ENCODE measurements at regions not wholly inside any gene's neighbourhood (a gene's known extent, or its start where the extent isn't known, plus 50 kb on each side); places are given as distances from the start of the nearest gene placed in this dataset.
A peak's percentile ranks its signal among the peaks of the same experiment; 100 is the strongest.

GRCh38 chr12:76216585-76217472 is 131.4 kb downstream of the BBS10 start:
- DNase-seq = no peak

GRCh38 chr12:76208129-76208528 is 123.6 kb upstream of the NAP1L1 start:
- no peak for DNase-seq

- DNase-seq = no peak
Measured at GRCh38 chr12:76206677-76207072, 122.2 kb upstream of the NAP1L1 start.

GRCh38 chr12:76206039-76206676 is 121.7 kb upstream of the NAP1L1 start:
- DNase-seq = no peak

GRCh38 chr12:76202621-76203020 is 118.1 kb upstream of the NAP1L1 start:
- DNase-seq = no peak

- no peak for DNase-seq
Measured at GRCh38 chr12:76201758-76202157, 117.3 kb upstream of the NAP1L1 start.

GRCh38 chr12:76201316-76201715 is 116.8 kb upstream of the NAP1L1 start:
- DNase-seq = no peak

- peak; percentile 21 for DNase-seq
Measured at GRCh38 chr12:76199808-76200207, 115.3 kb upstream of the NAP1L1 start.

- no peak for DNase-seq
Measured at GRCh38 chr12:76198839-76199238, 114.4 kb upstream of the NAP1L1 start.

- DNase-seq = no peak
Measured at GRCh38 chr12:76197283-76197682, 112.8 kb upstream of the NAP1L1 start.

GRCh38 chr12:76195920-76196319 is 111.4 kb upstream of the NAP1L1 start:
- DNase-seq = no peak

- no peak for DNase-seq
Measured at GRCh38 chr12:76194724-76195123, 110.2 kb upstream of the NAP1L1 start.

- no peak for DNase-seq
Measured at GRCh38 chr12:76193961-76194360, 109.5 kb upstream of the NAP1L1 start.

GRCh38 chr12:76192416-76192815 is 107.9 kb upstream of the NAP1L1 start:
- no peak for DNase-seq

- no peak for DNase-seq
Measured at GRCh38 chr12:76190299-76190698, 105.8 kb upstream of the NAP1L1 start.

GRCh38 chr12:76189851-76190250 is 105.4 kb upstream of the NAP1L1 start:
- DNase-seq = no peak

- DNase-seq = no peak
Measured at GRCh38 chr12:76187177-76187576, 102.7 kb upstream of the NAP1L1 start.

- DNase-seq = no peak
Measured at GRCh38 chr12:76186131-76186906, 101.8 kb upstream of the NAP1L1 start.

GRCh38 chr12:76183459-76184186 is 99.1 kb upstream of the NAP1L1 start:
- DNase-seq = peak; percentile 39

- DNase-seq = no peak
Measured at GRCh38 chr12:76180401-76181277, 96.2 kb upstream of the NAP1L1 start.

- no peak for DNase-seq
Measured at GRCh38 chr12:76178452-76178851, 94.0 kb upstream of the NAP1L1 start.

- DNase-seq = no peak
Measured at GRCh38 chr12:76177821-76178220, 93.3 kb upstream of the NAP1L1 start.
